ENCODE measurements at regions not wholly inside any gene's neighbourhood (a gene's known extent, or its start where the extent isn't known, plus 50 kb on each side); places are given as distances from the start of the nearest gene placed in this dataset.

DNA sequence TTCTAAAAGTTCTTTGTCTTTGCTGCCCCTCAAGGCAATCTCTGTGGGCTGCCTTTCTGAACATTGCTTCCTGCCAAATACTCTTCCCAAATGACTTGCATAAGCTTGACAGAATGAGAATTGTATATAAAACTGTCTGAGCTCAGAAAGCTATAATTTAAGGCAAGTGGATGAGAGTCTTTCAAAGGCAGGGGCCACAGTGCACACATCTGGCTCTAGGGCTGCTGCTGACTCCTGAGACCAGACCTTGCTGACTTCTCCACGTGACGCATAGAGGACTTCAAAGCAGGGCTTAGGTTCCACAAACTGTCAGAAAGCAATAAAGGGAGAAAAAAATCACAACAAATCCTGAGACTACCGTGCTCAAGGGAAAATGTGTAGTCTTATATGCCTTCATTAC, 79.4 kb upstream of the DIRAS2 start:
- no peak overlapping the region for H3K27ac Mint-ChIP-seq
- no peak overlapping the region for H2AFZ ChIP-seq
- H3K4me3 Mint-ChIP-seq, result no peak overlapping the region
- DNase-seq (ENCODE audit: low spot score), result no peak
- H3K9me2 ChIP-seq (ENCODE audit: insufficient read depth), result 0 out of 2 replicates have a peak, but pooled peaks cover 4% of the 10 kb centered on the region
- H3K4me3 ChIP-seq, result no peak overlapping the region
- peaks cover 3% of the 10 kb centered on the region; the same call in 1 of the 2 replicates for H4K20me1 ChIP-seq (replicated peaks; ENCODE audit: insufficient read depth)
- H3K4me1 ChIP-seq (ENCODE audit: insufficient read depth), result no peaks in the 10 kb centered on the region
- no peaks in the 10 kb centered on the region for H3K27me3 ChIP-seq (ENCODE audit: insufficient read depth)
- H3F3A ChIP-seq (replicated peaks; ENCODE audit: low read depth), result no peaks in the 10 kb centered on the region
- no peaks in the 10 kb centered on the region for H3K9me3 Mint-ChIP-seq
- no peak overlapping the region for H3K27ac ChIP-seq (ENCODE audit: low read depth)
- no peaks in the 10 kb centered on the region for H3K4me1 Mint-ChIP-seq
- no peaks in the 10 kb centered on the region for H3K79me2 ChIP-seq (replicated peaks; ENCODE audit: insufficient read depth)
- TF ChIP-seq NANOG (IDR thresholded peaks at IDR 0.05; ENCODE audit: borderline replicate concordance), result no peak
- no peak for TF ChIP-seq ZNF462 (CRISPR knock-in tag; IDR thresholded peaks at IDR 0.05)
- TF ChIP-seq, protein P1, sequence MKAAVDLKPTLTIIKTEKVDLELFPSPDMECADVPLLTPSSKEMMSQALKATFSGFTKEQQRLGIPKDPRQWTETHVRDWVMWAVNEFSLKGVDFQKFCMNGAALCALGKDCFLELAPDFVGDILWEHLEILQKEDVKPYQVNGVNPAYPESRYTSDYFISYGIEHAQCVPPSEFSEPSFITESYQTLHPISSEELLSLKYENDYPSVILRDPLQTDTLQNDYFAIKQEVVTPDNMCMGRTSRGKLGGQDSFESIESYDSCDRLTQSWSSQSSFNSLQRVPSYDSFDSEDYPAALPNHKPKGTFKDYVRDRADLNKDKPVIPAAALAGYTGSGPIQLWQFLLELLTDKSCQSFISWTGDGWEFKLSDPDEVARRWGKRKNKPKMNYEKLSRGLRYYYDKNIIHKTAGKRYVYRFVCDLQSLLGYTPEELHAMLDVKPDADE (IDR thresholded peaks at IDR 0.05), result no peak
- no peak for TF ChIP-seq EZH2 (IDR thresholded peaks at IDR 0.05; ENCODE audit: low read depth, unreplicated experiment)
- TF ChIP-seq, protein P2, sequence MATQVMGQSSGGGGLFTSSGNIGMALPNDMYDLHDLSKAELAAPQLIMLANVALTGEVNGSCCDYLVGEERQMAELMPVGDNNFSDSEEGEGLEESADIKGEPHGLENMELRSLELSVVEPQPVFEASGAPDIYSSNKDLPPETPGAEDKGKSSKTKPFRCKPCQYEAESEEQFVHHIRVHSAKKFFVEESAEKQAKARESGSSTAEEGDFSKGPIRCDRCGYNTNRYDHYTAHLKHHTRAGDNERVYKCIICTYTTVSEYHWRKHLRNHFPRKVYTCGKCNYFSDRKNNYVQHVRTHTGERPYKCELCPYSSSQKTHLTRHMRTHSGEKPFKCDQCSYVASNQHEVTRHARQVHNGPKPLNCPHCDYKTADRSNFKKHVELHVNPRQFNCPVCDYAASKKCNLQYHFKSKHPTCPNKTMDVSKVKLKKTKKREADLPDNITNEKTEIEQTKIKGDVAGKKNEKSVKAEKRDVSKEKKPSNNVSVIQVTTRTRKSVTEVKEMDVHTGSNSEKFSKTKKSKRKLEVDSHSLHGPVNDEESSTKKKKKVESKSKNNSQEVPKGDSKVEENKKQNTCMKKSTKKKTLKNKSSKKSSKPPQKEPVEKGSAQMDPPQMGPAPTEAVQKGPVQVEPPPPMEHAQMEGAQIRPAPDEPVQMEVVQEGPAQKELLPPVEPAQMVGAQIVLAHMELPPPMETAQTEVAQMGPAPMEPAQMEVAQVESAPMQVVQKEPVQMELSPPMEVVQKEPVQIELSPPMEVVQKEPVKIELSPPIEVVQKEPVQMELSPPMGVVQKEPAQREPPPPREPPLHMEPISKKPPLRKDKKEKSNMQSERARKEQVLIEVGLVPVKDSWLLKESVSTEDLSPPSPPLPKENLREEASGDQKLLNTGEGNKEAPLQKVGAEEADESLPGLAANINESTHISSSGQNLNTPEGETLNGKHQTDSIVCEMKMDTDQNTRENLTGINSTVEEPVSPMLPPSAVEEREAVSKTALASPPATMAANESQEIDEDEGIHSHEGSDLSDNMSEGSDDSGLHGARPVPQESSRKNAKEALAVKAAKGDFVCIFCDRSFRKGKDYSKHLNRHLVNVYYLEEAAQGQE (IDR thresholded peaks at IDR 0.05; ENCODE audit: unreplicated experiment), result no peak
- no peak for TF ChIP-seq POLR2AphosphoS5 (IDR thresholded peaks at IDR 0.05; ENCODE audit: low read depth)
- TF ChIP-seq ZNF114 (CRISPR knock-in tag; IDR thresholded peaks at IDR 0.05), result no peak
- TF ChIP-seq STAT1 (IDR thresholded peaks at IDR 0.05; ENCODE audit: unreplicated experiment), result no peak
- no peaks in the 10 kb centered on the region for H3K36me3 Mint-ChIP-seq (ENCODE audit: low read depth)
- no peaks in the 10 kb centered on the region for H3K36me3 ChIP-seq (ENCODE audit: insufficient read depth)
- ATAC-seq, result no peak
- H3K4me2 ChIP-seq, result no peak overlapping the region
- no peaks in the 10 kb centered on the region for H3K27me3 Mint-ChIP-seq (ENCODE audit: insufficient read depth, low read depth, poor library complexity)
